B cell (primary cell): ENCODE measurements at regions not wholly inside any gene's neighbourhood (a gene's known extent, or its start where the extent isn't known, plus 50 kb on each side); places are given as distances from the start of the nearest gene placed in this dataset.

Source experiments
- EZH2 ChIP-seq: IDR thresholded peaks from 2 replicates; pipeline ENCODE4 v1.6.1; 2012; ENCODE audit warnings: borderline replicate concordance, low read depth, mild to moderate bottlenecking, moderate library complexity, low read length; ENCODE audit not compliant: insufficient read depth, poor library complexity, severe bottlenecking
- TF ChIP-seq, protein P1 (sequence below): fragments of 200-600 bp; IDR thresholded peaks from one replicate; pipeline ENCODE4 v1.8.0; 2022; ENCODE audit warnings: antibody characterized with exemption, mild to moderate bottlenecking

DNA sequence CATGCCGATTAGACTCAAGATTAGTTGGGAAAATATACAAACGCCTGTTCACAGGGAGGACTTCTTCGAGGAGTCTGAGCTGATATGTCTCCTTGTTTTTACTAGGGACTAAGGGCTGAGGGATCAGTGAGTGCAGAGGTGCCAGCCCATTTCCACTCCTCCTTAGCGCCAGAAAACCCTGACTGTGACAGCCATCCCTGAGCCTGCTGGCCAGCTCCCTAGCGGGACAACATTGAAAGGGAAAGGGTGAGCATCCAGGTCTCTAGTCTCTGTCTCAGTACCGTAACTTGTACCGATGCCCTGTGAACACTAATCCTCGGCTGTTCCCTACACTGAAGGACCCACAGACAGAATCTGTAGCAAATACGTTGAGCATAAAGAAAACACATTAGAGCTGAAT is 243.4 kb downstream of the WNT5A start:
- TF ChIP-seq, protein P1, sequence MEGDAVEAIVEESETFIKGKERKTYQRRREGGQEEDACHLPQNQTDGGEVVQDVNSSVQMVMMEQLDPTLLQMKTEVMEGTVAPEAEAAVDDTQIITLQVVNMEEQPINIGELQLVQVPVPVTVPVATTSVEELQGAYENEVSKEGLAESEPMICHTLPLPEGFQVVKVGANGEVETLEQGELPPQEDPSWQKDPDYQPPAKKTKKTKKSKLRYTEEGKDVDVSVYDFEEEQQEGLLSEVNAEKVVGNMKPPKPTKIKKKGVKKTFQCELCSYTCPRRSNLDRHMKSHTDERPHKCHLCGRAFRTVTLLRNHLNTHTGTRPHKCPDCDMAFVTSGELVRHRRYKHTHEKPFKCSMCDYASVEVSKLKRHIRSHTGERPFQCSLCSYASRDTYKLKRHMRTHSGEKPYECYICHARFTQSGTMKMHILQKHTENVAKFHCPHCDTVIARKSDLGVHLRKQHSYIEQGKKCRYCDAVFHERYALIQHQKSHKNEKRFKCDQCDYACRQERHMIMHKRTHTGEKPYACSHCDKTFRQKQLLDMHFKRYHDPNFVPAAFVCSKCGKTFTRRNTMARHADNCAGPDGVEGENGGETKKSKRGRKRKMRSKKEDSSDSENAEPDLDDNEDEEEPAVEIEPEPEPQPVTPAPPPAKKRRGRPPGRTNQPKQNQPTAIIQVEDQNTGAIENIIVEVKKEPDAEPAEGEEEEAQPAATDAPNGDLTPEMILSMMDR: no peak
- no peak for TF ChIP-seq EZH2
